Stimulated activated naive B cell treated with anti-CD40 and anti-IgM and Interleukin-4, amounts not matched to agents 10 μg/mL and 1 μg/mL and 100 μg/mL, for 72 hours (primary cell): ENCODE measurements at regions not wholly inside any gene's neighbourhood (a gene's known extent, or its start where the extent isn't known, plus 50 kb on each side); places are given as distances from the start of the nearest gene placed in this dataset.

Source experiments
- ATAC-seq, 2 donors: fragments of 150-1000 bp; cut with Tn5 transposase; replicated peaks; 2 replicates each; pipeline ENCODE4 v1.10.0; 2021; ENCODE audit warnings: moderate library complexity in 1 of 2
- DNase-seq: peaks from one replicate; pipeline ENCODE4 v3.0.0; 2021
- H3K27ac Mint-ChIP-seq: one replicate; pipeline ENCODE4 v1.8.0; 2022; ENCODE audit warnings: mild to moderate bottlenecking, mixed read lengths
- H3K27me3 Mint-ChIP-seq, 2 donors: one replicate each; pipeline ENCODE4 v1.8.0; 2022; ENCODE audit warnings: mixed read lengths in 2 of 2
- H3K36me3 Mint-ChIP-seq, 2 donors: one replicate each; pipeline ENCODE4 v1.8.0; 2022; ENCODE audit warnings: mixed read lengths in 2 of 2, mild to moderate bottlenecking in 1 of 2
- H3K4me1 Mint-ChIP-seq, 2 donors: one replicate each; pipeline ENCODE4 v1.8.0; 2022; ENCODE audit warnings: mixed read lengths in 2 of 2, mild to moderate bottlenecking in 1 of 2
- H3K4me3 Mint-ChIP-seq, 2 donors: one replicate each; pipeline ENCODE4 v1.8.0; 2022; ENCODE audit warnings: mild to moderate bottlenecking in 2 of 2, mixed read lengths in 2 of 2, moderate library complexity in 1 of 2
- H3K9me3 Mint-ChIP-seq, 2 donors: one replicate each; pipeline ENCODE4 v1.8.0; 2022; ENCODE audit warnings: mixed read lengths in 2 of 2, mild to moderate bottlenecking in 1 of 2

DNA sequence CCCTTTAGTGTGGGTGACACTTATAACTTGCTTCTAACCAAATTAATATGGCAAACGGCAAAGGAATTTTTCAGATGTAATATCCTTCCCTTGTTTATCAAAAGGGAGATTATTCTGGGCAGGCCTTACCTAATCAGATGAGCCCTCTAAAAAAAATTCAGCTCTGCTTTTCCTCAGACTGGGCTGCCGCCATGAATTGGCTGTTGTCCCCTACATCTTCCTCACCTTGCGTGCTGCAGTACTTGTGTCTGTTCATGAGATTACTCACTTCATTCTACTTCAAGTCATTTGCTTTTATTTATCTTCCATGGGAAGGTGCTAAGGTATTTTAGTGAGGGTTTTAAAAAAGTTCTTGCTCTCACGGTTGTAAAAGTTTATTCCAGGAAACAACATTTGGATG lies 705.5 kb downstream of the KCNT2 start:
- no peak for DNase-seq
- Mint-ChIP-seq H3K27ac (no peak overlapping the region), H3K36me3 (no peaks in the 10 kb centered on the region), H3K4me1 (no peaks in the 10 kb centered on the region), H3K9me3 (peaks cover 0 to 3% of the 10 kb centered on the region in 2 donors), H3K27me3 (no peaks in the 10 kb centered on the region), H3K4me3 (no peak overlapping the region)
- no peak for ATAC-seq

- peaks cover 0 to 3% of the 10 kb centered on the region in 2 donors for H3K9me3 Mint-ChIP-seq
- ATAC-seq (no peak), DNase-seq (no peak)
- no peak overlapping the region for H3K4me3 Mint-ChIP-seq
- no peaks in the 10 kb centered on the region for H3K36me3 Mint-ChIP-seq
- H3K27me3 Mint-ChIP-seq, result no peaks in the 10 kb centered on the region
- H3K4me1 Mint-ChIP-seq, result no peaks in the 10 kb centered on the region
- no peak overlapping the region for H3K27ac Mint-ChIP-seq
Measured at GRCh38 chr1:195899762-195900352, 708.4 kb downstream of the KCNT2 start.

- Mint-ChIP-seq H3K36me3 (no peaks in the 10 kb centered on the region), H3K4me3 (no peak overlapping the region), H3K4me1 (no peaks in the 10 kb centered on the region), H3K27me3 (no peaks in the 10 kb centered on the region), H3K27ac (no peak overlapping the region), H3K9me3 (peaks cover 0 to 3% of the 10 kb centered on the region in 2 donors)
- ATAC-seq (no peak), DNase-seq (no peak)
Measured at GRCh38 chr1:195898924-195899323, 709.3 kb downstream of the KCNT2 start.

- no peaks in the 10 kb centered on the region for H3K4me1 Mint-ChIP-seq
- no peak for ATAC-seq
- H3K4me3 Mint-ChIP-seq, result no peak overlapping the region
- H3K27me3 Mint-ChIP-seq, result no peaks in the 10 kb centered on the region
- H3K27ac Mint-ChIP-seq, result no peak overlapping the region
- H3K36me3 Mint-ChIP-seq, result no peaks in the 10 kb centered on the region
- peaks cover 0 to 3% of the 10 kb centered on the region in 2 donors for H3K9me3 Mint-ChIP-seq
- no peak for DNase-seq
Measured at GRCh38 chr1:195898373-195898772, 709.9 kb downstream of the KCNT2 start.

GRCh38 chr1:195897076-195897475 lies 711.2 kb downstream of the KCNT2 start:
- H3K9me3 Mint-ChIP-seq, result peaks cover 0 to 4% of the 10 kb centered on the region in 2 donors
- H3K36me3 Mint-ChIP-seq, result no peaks in the 10 kb centered on the region
- no peaks in the 10 kb centered on the region for H3K4me1 Mint-ChIP-seq

DNA sequence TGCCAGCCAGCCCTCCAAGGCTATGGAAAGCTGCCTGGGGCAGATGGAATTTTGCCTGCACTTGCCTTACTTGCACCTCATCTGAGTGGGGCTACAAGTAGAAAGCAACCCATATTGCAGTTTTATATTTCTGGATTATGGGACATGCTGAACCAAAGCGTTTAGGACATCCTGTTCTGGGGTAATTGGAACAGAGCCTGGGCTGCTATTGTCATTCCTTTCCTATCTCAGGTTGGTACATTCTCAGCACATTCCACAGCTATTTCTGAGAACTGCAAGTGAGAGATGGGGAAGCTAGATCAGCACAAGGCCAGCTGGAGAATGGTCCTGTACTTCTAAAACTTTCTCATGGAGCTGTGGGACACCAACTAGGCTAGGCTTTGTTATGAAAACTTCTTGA lies 713.8 kb downstream of the KCNT2 start:
- DNase-seq (no peak), ATAC-seq (no peak)
- Mint-ChIP-seq H3K27me3 (no peaks in the 10 kb centered on the region), H3K36me3 (no peaks in the 10 kb centered on the region), H3K9me3 (peaks cover 0 to 4% of the 10 kb centered on the region in 2 donors), H3K4me3 (no peak overlapping the region), H3K27ac (no peak overlapping the region), H3K4me1 (no peaks in the 10 kb centered on the region)

More at GRCh38 chr1:195897076-195897475, 711.2 kb downstream of the KCNT2 start:
- Mint-ChIP-seq H3K27ac (no peak overlapping the region), H3K4me3 (no peak overlapping the region), H3K27me3 (no peaks in the 10 kb centered on the region)
- ATAC-seq, result no peak
- DNase-seq, result no peak

GRCh38 chr1:195886000-195886399 lies 722.2 kb downstream of the KCNT2 start:
- no peak for ATAC-seq
- H3K4me1 Mint-ChIP-seq, result no peaks in the 10 kb centered on the region
- no peaks in the 10 kb centered on the region for H3K36me3 Mint-ChIP-seq

DNA sequence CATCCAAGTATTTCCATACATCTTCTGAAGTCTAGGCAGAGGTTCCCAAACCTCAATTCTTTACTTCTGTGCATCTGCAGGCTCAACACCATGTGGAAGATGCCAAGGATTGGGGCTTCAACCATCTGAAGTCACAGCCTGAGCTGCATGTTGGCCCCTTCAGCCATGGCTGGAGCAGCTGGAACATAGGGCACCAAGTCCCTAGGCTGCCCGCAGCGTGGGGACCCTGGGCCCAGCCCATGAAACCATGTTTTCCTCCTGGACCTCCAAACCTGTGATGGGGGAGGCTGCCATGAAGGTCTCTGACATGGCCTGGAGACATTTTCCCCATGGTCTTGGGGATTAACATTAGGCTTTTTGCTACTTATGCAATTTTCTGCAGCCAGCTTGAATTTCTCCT lies 729.8 kb downstream of the KCNT2 start:
- H3K27ac Mint-ChIP-seq, result no peak overlapping the region
- H3K9me3 Mint-ChIP-seq, result peaks cover 3 to 6% of the 10 kb centered on the region in 2 donors
- no peaks in the 10 kb centered on the region for H3K36me3 Mint-ChIP-seq

More at GRCh38 chr1:195886000-195886399, 722.2 kb downstream of the KCNT2 start:
- Mint-ChIP-seq H3K27ac (no peak overlapping the region), H3K27me3 (no peaks in the 10 kb centered on the region), H3K9me3 (no peaks in the 10 kb centered on the region), H3K4me3 (no peak overlapping the region)
- no peak for DNase-seq

GRCh38 chr1:195876792-195877191 lies 731.4 kb downstream of the KCNT2 start:
- Mint-ChIP-seq H3K9me3 (peaks cover 3 to 6% of the 10 kb centered on the region in 2 donors), H3K4me1 (no peaks in the 10 kb centered on the region), H3K36me3 (no peaks in the 10 kb centered on the region), H3K27me3 (no peaks in the 10 kb centered on the region), H3K27ac (no peak overlapping the region), H3K4me3 (no peak overlapping the region)
- DNase-seq (no peak), ATAC-seq (no peak)

More for the DNA sequence above, 729.8 kb downstream of the KCNT2 start:
- Mint-ChIP-seq H3K4me3 (no peak overlapping the region), H3K27me3 (no peaks in the 10 kb centered on the region), H3K4me1 (no peaks in the 10 kb centered on the region)
- DNase-seq (no peak), ATAC-seq (no peak)

DNA sequence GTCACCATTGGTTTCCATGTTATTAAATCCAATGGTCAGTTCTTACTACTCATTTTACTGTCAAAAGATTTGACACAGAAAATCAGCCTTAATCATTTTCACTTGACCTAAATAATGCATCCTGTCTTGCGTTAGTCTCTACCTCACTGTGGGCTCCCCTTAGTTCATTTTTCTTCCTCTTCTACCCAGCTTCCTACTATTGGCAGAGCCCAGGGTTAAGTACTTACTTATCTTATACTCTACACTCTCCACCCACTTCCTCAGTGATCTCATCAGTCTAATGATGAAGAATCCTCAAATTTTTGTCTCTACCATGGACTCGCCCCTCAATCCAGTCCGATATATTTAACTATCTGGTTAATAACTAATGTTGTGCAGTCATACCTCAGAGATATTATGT lies 735.9 kb downstream of the KCNT2 start:
- Mint-ChIP-seq H3K27ac (no peak overlapping the region), H3K4me1 (no peaks in the 10 kb centered on the region), H3K4me3 (no peak overlapping the region), H3K27me3 (no peaks in the 10 kb centered on the region), H3K36me3 (no peaks in the 10 kb centered on the region), H3K9me3 (peaks cover 0 to 2% of the 10 kb centered on the region in 2 donors)
- no peak for ATAC-seq
- DNase-seq, result no peak

DNA sequence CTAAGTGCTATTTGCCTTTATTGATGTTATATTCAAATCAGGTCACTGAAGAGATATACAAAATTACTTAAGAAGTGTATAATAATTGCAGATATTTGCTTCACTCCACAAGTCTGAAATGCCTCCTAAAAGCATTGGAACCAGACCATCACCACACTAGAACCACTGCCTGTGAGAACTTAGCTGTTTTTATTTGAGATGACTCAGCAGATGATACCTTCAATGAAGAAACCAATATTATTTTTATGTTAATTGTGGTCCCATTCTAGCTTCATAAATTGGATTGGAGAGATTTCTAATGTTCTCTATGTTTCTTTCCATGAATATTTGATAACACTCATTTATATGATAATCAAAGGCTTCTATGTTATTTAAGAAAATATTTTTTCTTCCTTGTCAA lies 740.6 kb downstream of the KCNT2 start:
- ATAC-seq (no peak), DNase-seq (no peak)
- Mint-ChIP-seq H3K9me3 (no peaks in the 10 kb centered on the region), H3K4me1 (no peaks in the 10 kb centered on the region), H3K4me3 (no peak overlapping the region), H3K36me3 (no peaks in the 10 kb centered on the region), H3K27ac (no peak overlapping the region), H3K27me3 (no peaks in the 10 kb centered on the region)

DNA sequence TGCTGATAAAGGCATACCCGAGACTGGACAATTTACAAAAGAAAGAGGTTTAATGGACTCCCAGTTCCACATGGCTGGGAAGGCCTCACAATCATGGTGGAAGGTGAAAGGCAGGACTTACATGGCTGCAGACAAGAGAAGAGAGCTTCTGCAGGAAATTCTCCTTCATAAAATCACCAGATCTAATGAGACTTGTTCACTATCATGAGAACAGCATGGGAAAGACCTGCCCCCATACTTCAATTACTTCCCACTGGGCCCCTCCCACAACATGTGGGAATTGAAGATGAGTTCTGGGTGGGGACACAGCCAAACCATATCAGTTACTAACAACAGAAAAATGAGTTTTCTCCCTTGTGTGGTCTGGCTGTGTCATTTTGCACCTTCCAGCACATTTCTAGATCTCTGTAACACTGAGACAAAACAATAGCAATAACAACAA lies 741.4 kb downstream of the KCNT2 start:
- Mint-ChIP-seq H3K4me3 (no peak overlapping the region), H3K9me3 (no peaks in the 10 kb centered on the region), H3K4me1 (no peaks in the 10 kb centered on the region), H3K36me3 (no peaks in the 10 kb centered on the region), H3K27ac (no peak overlapping the region), H3K27me3 (no peaks in the 10 kb centered on the region)
- no peak for DNase-seq
- ATAC-seq, result no peak

- ATAC-seq, result no peak
- Mint-ChIP-seq H3K9me3 (no peaks in the 10 kb centered on the region), H3K4me3 (no peak overlapping the region), H3K27ac (no peak overlapping the region), H3K4me1 (no peaks in the 10 kb centered on the region), H3K36me3 (no peaks in the 10 kb centered on the region), H3K27me3 (no peaks in the 10 kb centered on the region)
- DNase-seq, result no peak
Measured at GRCh38 chr1:195866091-195866780, 742.0 kb downstream of the KCNT2 start.

GRCh38 chr1:195851804-195852203 lies 756.4 kb downstream of the KCNT2 start:
- no peaks in the 10 kb centered on the region for H3K27me3 Mint-ChIP-seq
- no peak overlapping the region for H3K27ac Mint-ChIP-seq
- ATAC-seq (no peak), DNase-seq (no peak)
- peaks cover 0 to 5% of the 10 kb centered on the region in 2 donors for H3K9me3 Mint-ChIP-seq
- H3K4me1 Mint-ChIP-seq, result no peaks in the 10 kb centered on the region
- no peak overlapping the region for H3K4me3 Mint-ChIP-seq
- no peaks in the 10 kb centered on the region for H3K36me3 Mint-ChIP-seq

DNA sequence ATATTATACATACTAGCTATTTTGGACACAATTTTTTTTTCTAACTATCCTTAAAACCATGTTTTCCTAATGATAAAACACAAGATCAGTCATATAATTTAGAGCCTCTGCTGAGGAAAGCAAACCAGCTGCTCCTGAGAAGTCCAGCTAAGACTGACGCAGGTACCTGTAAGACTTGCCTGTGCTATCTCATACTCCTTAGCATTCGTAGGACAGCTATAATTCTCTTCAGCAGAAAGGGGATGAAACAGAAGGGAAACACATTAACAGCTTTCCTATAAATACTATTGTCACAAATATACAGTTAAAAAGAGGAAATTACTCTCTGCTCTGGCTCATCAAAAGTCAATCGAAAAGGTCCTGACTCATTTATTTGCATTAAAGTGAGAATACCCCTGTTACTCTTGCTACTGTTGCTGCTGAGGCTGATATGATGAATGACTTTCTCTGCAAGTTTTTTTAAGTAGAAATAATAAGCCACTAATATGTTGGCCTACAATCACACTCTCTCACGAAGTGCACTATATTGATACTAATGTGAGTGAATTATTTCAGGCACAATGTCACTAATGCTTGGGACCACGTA lies 757.1 kb downstream of the KCNT2 start:
- H3K9me3 Mint-ChIP-seq, result peaks cover 0 to 5% of the 10 kb centered on the region in 2 donors
- no peaks in the 10 kb centered on the region for H3K36me3 Mint-ChIP-seq
- no peak overlapping the region for H3K27ac Mint-ChIP-seq
- no peak overlapping the region for H3K4me3 Mint-ChIP-seq
- no peaks in the 10 kb centered on the region for H3K27me3 Mint-ChIP-seq
- DNase-seq (no peak), ATAC-seq (no peak)
- H3K4me1 Mint-ChIP-seq, result no peaks in the 10 kb centered on the region
